Kidney epithelial cell (primary cell): ENCODE measurements at regions not wholly inside any gene's neighbourhood (a gene's known extent, or its start where the extent isn't known, plus 50 kb on each side); places are given as distances from the start of the nearest gene placed in this dataset.
"Not testable (repeated sequence)": the region's sequence is repeated elsewhere in the genome, so short reads cannot be mapped to it uniquely, and the experiment has no call there.

Experiments
- DNase-seq: peaks from one replicate; pipeline ENCODE4 v3.0.0-alpha.2; 2010; ENCODE audit warnings: low read depth
- H3K27me3 ChIP-seq: 2 replicates; pipeline ENCODE4 v1.6.0; 2011; ENCODE audit warnings: low read length; ENCODE audit not compliant: control insufficient read depth, insufficient read depth
- H3K36me3 ChIP-seq: 2 replicates; pipeline ENCODE4 v1.5.1; 2011; ENCODE audit warnings: low read length; ENCODE audit not compliant: control insufficient read depth, insufficient read depth
- H3K4me3 ChIP-seq: 2 replicates; pipeline ENCODE4 v1.5.1; 2011; ENCODE audit warnings: low read depth, mild to moderate bottlenecking, control low read depth, low read length
- CTCF ChIP-seq: IDR thresholded peaks from 2 replicates; pipeline ENCODE4 v1.5.1; 2011; ENCODE audit warnings: mild to moderate bottlenecking, moderate library complexity, low read length, control low read depth, inconsistent platforms; ENCODE audit not compliant: insufficient read depth, poor library complexity, severe bottlenecking

- no peak for TF ChIP-seq CTCF
- no peak for DNase-seq
- H3K4me3 ChIP-seq = no peak overlapping the region
- no peaks in the 10 kb centered on the region for H3K27me3 ChIP-seq
- H3K36me3 ChIP-seq = no peaks in the 10 kb centered on the region
These were observed 69.3 kb downstream of the FAM50B start for GRCh38 chr6:3918469-3918868.

DNA sequence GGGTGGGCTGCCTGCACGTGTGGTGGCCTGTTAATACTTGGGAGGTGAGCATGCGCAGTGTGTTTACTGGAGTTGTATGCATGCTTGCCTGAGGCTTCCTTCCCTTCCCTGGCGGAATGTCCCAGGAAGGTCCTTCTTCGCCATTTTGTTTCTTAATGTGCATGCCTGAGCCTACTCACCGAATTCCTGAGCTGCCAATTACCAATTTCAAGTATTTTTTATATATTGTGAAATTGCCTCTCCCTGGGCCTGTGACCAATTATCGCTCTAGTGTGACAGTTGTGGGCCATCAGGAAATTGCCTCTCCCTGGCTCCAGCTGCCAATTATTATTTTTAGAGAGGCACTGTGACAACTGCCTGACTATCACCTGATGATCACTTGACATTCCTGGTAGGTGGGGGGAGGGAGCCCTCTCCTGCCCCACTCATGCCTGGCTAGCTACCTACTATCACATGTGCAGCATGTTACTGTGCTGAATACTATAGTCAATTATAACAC lies 70.0 kb downstream of the FAM50B start:
- Histone ChIP-seq H3K36me3 (no peaks in the 10 kb centered on the region), H3K4me3 (no peak overlapping the region), H3K27me3 (no peaks in the 10 kb centered on the region)
- DNase-seq = peak; percentile 61
- no peak for TF ChIP-seq CTCF

DNA sequence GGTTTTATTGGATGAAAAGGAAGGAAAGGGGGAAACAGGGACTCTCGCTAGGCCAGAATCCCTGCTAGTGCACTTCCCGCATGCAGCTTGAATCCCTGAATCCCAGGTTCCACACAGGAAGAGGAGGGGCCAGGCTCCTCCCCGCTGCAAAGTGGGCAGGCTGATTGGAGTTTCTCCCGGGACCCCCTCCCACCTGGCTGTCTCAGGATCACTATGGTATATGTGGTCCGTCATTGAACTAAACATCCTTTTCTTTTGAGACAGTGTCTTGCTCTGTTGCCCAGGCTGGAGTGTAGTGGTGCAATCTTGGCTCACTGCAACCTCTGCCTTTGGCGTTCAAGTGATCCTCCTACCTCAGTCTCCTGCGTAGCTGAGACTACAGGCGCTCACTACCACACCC lies 70.7 kb downstream of the FAM50B start:
- no peak overlapping the region for H3K4me3 ChIP-seq
- TF ChIP-seq CTCF = no peak
- DNase-seq = no peak

DNA sequence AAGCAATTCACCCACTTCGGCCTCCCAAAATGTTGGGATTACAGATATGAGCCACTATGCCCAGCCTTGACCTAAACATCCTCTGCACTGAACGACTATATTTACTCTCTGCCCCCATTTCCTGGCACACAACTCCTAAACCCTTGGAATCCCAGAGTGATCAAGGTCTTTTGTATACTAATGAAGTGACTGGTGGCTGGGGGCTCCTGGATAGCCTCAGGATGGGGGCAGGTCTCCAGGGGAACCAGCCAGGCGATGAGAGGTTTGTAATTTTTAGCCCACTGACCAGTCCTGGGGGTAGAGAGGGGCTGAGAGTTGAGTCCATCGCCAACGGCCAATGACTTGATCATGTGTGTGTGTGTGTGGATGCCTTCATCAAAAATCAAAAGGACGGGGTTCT lies 71.1 kb downstream of the FAM50B start:
- Histone ChIP-seq H3K27me3 (no peaks in the 10 kb centered on the region), H3K36me3 (no peaks in the 10 kb centered on the region), H3K4me3 (no peak overlapping the region)
- no peak for DNase-seq
- no peak for TF ChIP-seq CTCF

More for the DNA sequence above, 70.7 kb downstream of the FAM50B start:
- no peaks in the 10 kb centered on the region for H3K27me3 ChIP-seq
- no peaks in the 10 kb centered on the region for H3K36me3 ChIP-seq

- Histone ChIP-seq H3K4me3 (no peak overlapping the region), H3K36me3 (no peaks in the 10 kb centered on the region), H3K27me3 (no peaks in the 10 kb centered on the region)
- TF ChIP-seq CTCF = no peak
- no peak for DNase-seq
These were observed 72.5 kb downstream of the FAM50B start for GRCh38 chr6:3921663-3922062.

DNA sequence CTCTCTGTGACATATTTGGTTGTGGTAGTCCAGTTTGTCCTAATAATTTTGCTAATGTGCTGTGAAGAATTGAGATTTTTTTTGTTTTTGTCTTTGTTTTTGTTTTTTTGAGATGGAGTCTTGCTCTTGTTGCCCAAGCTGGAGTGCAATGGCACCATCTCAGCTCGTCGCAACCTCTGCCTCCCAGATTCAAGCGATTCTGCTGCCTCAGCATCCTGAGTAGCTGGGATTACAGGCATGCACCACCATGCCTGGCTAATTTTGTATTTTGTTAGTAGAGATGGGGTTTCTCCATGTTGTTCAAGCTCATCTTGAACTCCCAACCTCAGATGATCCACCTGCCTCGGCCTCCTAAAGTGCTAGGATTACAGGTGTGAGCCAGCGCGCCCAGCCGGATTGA lies 73.4 kb downstream of the FAM50B start:
- H3K36me3 ChIP-seq, H3K4me3 ChIP-seq, DNase-seq, H3K27me3 ChIP-seq: not testable (repeated sequence)

- H3K36me3 ChIP-seq, DNase-seq, H3K4me3 ChIP-seq, H3K27me3 ChIP-seq: not testable (repeated sequence)
These were observed 76.3 kb downstream of the FAM50B start for GRCh38 chr6:3925223-3926149.
